ENCODE measurements at regions not wholly inside any gene's neighbourhood (a gene's known extent, or its start where the extent isn't known, plus 50 kb on each side); places are given as distances from the start of the nearest gene placed in this dataset.

GRCh38 chr14:82647088-82647810, 1113.6 kb upstream of the SEL1L start:
- Histone ChIP-seq H3K27ac (no peak overlapping the region), H3K36me3 (no peaks in the 10 kb centered on the region), H3K4me3 (no peak overlapping the region), H3K27me3 (no peaks in the 10 kb centered on the region), H3K9me3 (no peaks in the 10 kb centered on the region), H3K4me1 (peaks cover 0 to 9% (median 2%) of the 10 kb centered on the region in 4 donors)
- ATAC-seq (ENCODE audit: low FRiP score in 2 of 2), result peak in 1 of 2 donors; percentile 34
- no peak for TF ChIP-seq POLR2AphosphoS5 (IDR thresholded peaks at IDR 0.05)
- no peak for TF ChIP-seq POLR2A (IDR thresholded peaks at IDR 0.05)
- no peak for TF ChIP-seq CTCF (IDR thresholded peaks at IDR 0.05)
- no peak for TF ChIP-seq EP300 (IDR thresholded peaks at IDR 0.05)
- peak in 1 of 2 donors; percentile 26 for DNase-seq
- WGBS, 2 donors, result 54 to 74% methylated on average over 5 of the region's 5 CpGs

- Histone ChIP-seq H3K4me3 (no peak overlapping the region), H3K9me3 (no peaks in the 10 kb centered on the region), H3K36me3 (no peaks in the 10 kb centered on the region), H3K27me3 (no peaks in the 10 kb centered on the region), H3K4me1 (no peaks in the 10 kb centered on the region), H3K27ac (no peak overlapping the region)
- DNase-seq, result no peak
- no peak for ATAC-seq (ENCODE audit: low FRiP score in 2 of 2)
- WGBS, 2 donors, result 60 to 75% methylated on average over 1 of the region's 1 CpG
- TF ChIP-seq CTCF (IDR thresholded peaks at IDR 0.05) (no peak), POLR2A (IDR thresholded peaks at IDR 0.05) (no peak), POLR2AphosphoS5 (IDR thresholded peaks at IDR 0.05) (no peak), EP300 (IDR thresholded peaks at IDR 0.05) (no peak)
Observed at GRCh38 chr14:82655770-82656169, 1122.1 kb upstream of the SEL1L start.

GRCh38 chr14:82657186-82657675, 1123.6 kb upstream of the SEL1L start:
- Histone ChIP-seq H3K9me3 (no peaks in the 10 kb centered on the region), H3K36me3 (no peaks in the 10 kb centered on the region), H3K4me1 (no peaks in the 10 kb centered on the region), H3K27me3 (no peaks in the 10 kb centered on the region), H3K27ac (no peak overlapping the region), H3K4me3 (no peak overlapping the region)
- ATAC-seq (ENCODE audit: low FRiP score in 2 of 2) (no peak), DNase-seq (no peak)
- TF ChIP-seq CTCF (IDR thresholded peaks at IDR 0.05) (no peak), POLR2AphosphoS5 (IDR thresholded peaks at IDR 0.05) (no peak), POLR2A (IDR thresholded peaks at IDR 0.05) (no peak), EP300 (IDR thresholded peaks at IDR 0.05) (no peak)
- 93 to 96% methylated on average over 4 of the region's 4 CpGs for WGBS, 2 donors

GRCh38 chr14:82661258-82661657, 1127.6 kb upstream of the SEL1L start:
- Histone ChIP-seq H3K9me3 (no peaks in the 10 kb centered on the region), H3K27me3 (no peaks in the 10 kb centered on the region), H3K36me3 (no peaks in the 10 kb centered on the region), H3K4me1 (no peaks in the 10 kb centered on the region), H3K4me3 (no peak overlapping the region), H3K27ac (no peak overlapping the region)
- 63 to 74% methylated on average over 2 of the region's 2 CpGs for WGBS, 2 donors
- DNase-seq, result no peak
- ATAC-seq (ENCODE audit: low FRiP score in 2 of 2), result no peak
- TF ChIP-seq EP300 (IDR thresholded peaks at IDR 0.05), result no peak
- TF ChIP-seq CTCF (IDR thresholded peaks at IDR 0.05), result no peak
- no peak for TF ChIP-seq POLR2AphosphoS5 (IDR thresholded peaks at IDR 0.05)
- no peak for TF ChIP-seq POLR2A (IDR thresholded peaks at IDR 0.05)

- no peaks in the 10 kb centered on the region for H3K36me3 ChIP-seq
- H3K27ac ChIP-seq, result no peak overlapping the region
- no peak for DNase-seq
- H3K27me3 ChIP-seq, result no peaks in the 10 kb centered on the region
- TF ChIP-seq EP300 (IDR thresholded peaks at IDR 0.05) (no peak), POLR2A (IDR thresholded peaks at IDR 0.05) (no peak), CTCF (IDR thresholded peaks at IDR 0.05) (no peak), POLR2AphosphoS5 (IDR thresholded peaks at IDR 0.05) (no peak)
- no peaks in the 10 kb centered on the region for H3K9me3 ChIP-seq
- WGBS, 2 donors, result 62 to 71% methylated on average over 4 of the region's 4 CpGs
- ATAC-seq (ENCODE audit: low FRiP score in 2 of 2), result peak in 1 of 2 donors; percentile 95
- H3K4me1 ChIP-seq, result no peaks in the 10 kb centered on the region
- H3K4me3 ChIP-seq, result no peak overlapping the region
Observed at GRCh38 chr14:82667006-82667405, 1133.4 kb upstream of the SEL1L start.

All from upper lobe of left lung (tissue), 6 donors.